Endothelial cell of umbilical vein (primary cell): ENCODE measurements at regions not wholly inside any gene's neighbourhood (a gene's known extent, or its start where the extent isn't known, plus 50 kb on each side); places are given as distances from the start of the nearest gene placed in this dataset.

Experiments
- EZH2 ChIP-seq: IDR thresholded peaks from 2 replicates; pipeline ENCODE4 v1.6.1; 2012; ENCODE audit warnings: borderline replicate concordance, low read depth, mild to moderate bottlenecking, moderate library complexity, low read length, inconsistent platforms; ENCODE audit not compliant: severe bottlenecking
- FOS ChIP-seq: IDR thresholded peaks from 2 replicates; pipeline ENCODE4 v1.6.1; 2011; ENCODE audit warnings: mild to moderate bottlenecking, low read length, moderate library complexity, borderline replicate concordance; ENCODE audit not compliant: insufficient read depth
- POLR2AphosphoS5 ChIP-seq: IDR thresholded peaks from 2 replicates; pipeline ENCODE4 v1.6.1; 2012; ENCODE audit warnings: low read depth, mild to moderate bottlenecking, control low read depth, low read length, moderate library complexity; ENCODE audit not compliant: insufficient read depth
- TF ChIP-seq, protein P1 (sequence below), 2 donors: IDR thresholded peaks; 1 replicate in 1 of 2; 2 replicates in 1 of 2; pipeline ENCODE4 v1.5.1; 2011; ENCODE audit warnings: low read length in 2 of 2, mild to moderate bottlenecking in 2 of 2, moderate library complexity in 2 of 2, control low read depth in 1 of 2, inconsistent platforms in 1 of 2, low read depth in 1 of 2; ENCODE audit not compliant: insufficient read depth in 1 of 2; ENCODE audit errors: extremely low read depth in 1 of 2

DNA sequence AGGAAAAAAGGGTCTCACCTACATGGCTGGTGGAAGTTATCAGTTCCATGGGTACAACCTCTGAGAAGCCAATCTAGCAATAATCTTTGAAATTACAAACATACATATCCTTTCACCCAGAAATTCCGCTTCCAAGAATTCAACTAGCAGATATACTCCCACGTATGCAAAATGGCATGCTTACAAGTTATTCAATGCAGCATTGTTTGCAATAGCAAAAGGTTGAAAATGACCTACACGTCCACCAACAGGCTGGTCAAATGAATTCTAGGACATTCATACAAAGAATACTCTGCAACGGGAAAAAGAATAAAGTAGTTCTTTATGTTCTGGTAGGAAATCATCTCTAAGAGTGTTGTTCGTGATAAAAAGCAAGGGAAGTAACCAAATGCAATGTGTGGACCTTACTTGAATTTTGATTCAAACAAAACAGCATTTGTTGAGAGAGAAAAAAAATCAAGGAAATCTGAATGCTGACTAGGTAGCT is 63.7 kb upstream of the NLK start:
- TF ChIP-seq EZH2, result no peak
- TF ChIP-seq, protein P1, sequence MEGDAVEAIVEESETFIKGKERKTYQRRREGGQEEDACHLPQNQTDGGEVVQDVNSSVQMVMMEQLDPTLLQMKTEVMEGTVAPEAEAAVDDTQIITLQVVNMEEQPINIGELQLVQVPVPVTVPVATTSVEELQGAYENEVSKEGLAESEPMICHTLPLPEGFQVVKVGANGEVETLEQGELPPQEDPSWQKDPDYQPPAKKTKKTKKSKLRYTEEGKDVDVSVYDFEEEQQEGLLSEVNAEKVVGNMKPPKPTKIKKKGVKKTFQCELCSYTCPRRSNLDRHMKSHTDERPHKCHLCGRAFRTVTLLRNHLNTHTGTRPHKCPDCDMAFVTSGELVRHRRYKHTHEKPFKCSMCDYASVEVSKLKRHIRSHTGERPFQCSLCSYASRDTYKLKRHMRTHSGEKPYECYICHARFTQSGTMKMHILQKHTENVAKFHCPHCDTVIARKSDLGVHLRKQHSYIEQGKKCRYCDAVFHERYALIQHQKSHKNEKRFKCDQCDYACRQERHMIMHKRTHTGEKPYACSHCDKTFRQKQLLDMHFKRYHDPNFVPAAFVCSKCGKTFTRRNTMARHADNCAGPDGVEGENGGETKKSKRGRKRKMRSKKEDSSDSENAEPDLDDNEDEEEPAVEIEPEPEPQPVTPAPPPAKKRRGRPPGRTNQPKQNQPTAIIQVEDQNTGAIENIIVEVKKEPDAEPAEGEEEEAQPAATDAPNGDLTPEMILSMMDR (IDR thresholded peaks at IDR 0.05; ENCODE audit: extremely low read depth in 1 of 2, insufficient read depth in 1 of 2, low read depth in 1 of 2, low read length in 2 of 2), result no peak
- TF ChIP-seq FOS, result no peak
- no peak for TF ChIP-seq POLR2AphosphoS5
